ENCODE measurements at regions not wholly inside any gene's neighbourhood (a gene's known extent, or its start where the extent isn't known, plus 50 kb on each side); places are given as distances from the start of the nearest gene placed in this dataset.

- H3K9me3 Mint-ChIP-seq, result peaks cover 2 to 13% (median 2%) of the 10 kb centered on the region in 3 donors
- H3K4me3 Mint-ChIP-seq, result no peak overlapping the region
- no peaks in the 10 kb centered on the region for H3K27me3 Mint-ChIP-seq
- no peak overlapping the region for H3K27ac Mint-ChIP-seq
- H3K36me3 Mint-ChIP-seq, result no peaks in the 10 kb centered on the region
- H3K4me1 Mint-ChIP-seq, result no peaks in the 10 kb centered on the region
Observed at GRCh38 chr21:16912075-16912474, 600.8 kb upstream of the CXADR start.

- Mint-ChIP-seq H3K27me3 (no peaks in the 10 kb centered on the region), H3K9me3 (peaks cover 0 to 13% (median 2%) of the 10 kb centered on the region in 3 donors), H3K4me1 (no peaks in the 10 kb centered on the region), H3K27ac (no peak overlapping the region), H3K4me3 (no peak overlapping the region), H3K36me3 (no peaks in the 10 kb centered on the region)
Observed at GRCh38 chr21:16913010-16913409, 599.8 kb upstream of the CXADR start.

GRCh38 chr21:16928439-16928838 lies 584.4 kb upstream of the CXADR start:
- H3K9me3 Mint-ChIP-seq, result peaks cover 0 to 14% (median 2%) of the 10 kb centered on the region in 3 donors
- no peak overlapping the region for H3K4me3 Mint-ChIP-seq
- peaks cover 0 to 3% (median 0%) of the 10 kb centered on the region in 3 donors for H3K4me1 Mint-ChIP-seq
- H3K27ac Mint-ChIP-seq, result no peak overlapping the region
- H3K36me3 Mint-ChIP-seq, result no peaks in the 10 kb centered on the region
- H3K27me3 Mint-ChIP-seq, result no peaks in the 10 kb centered on the region

- Mint-ChIP-seq H3K36me3 (peaks cover 2% of the 10 kb centered on the region), H3K4me1 (peaks cover 0 to 3% (median 0%) of the 10 kb centered on the region in 3 donors), H3K27me3 (no peaks in the 10 kb centered on the region), H3K27ac (no peak overlapping the region), H3K9me3 (peaks cover 2 to 17% (median 3%) of the 10 kb centered on the region in 3 donors), H3K4me3 (no peak overlapping the region)
Observed at GRCh38 chr21:16932314-16932713, 580.5 kb upstream of the CXADR start.

GRCh38 chr21:16942703-16943102 lies 570.1 kb upstream of the CXADR start:
- no peaks in the 10 kb centered on the region for H3K27me3 Mint-ChIP-seq
- no peak overlapping the region for H3K4me3 Mint-ChIP-seq
- H3K4me1 Mint-ChIP-seq, result peaks cover 0 to 1% (median 0%) of the 10 kb centered on the region in 3 donors
- H3K27ac Mint-ChIP-seq, result no peak overlapping the region
- peaks cover 4 to 17% (median 5%) of the 10 kb centered on the region in 3 donors for H3K9me3 Mint-ChIP-seq
- H3K36me3 Mint-ChIP-seq, result no peaks in the 10 kb centered on the region

- peaks cover 0 to 1% (median 0%) of the 10 kb centered on the region in 3 donors for H3K4me1 Mint-ChIP-seq
- peaks cover 4 to 15% (median 5%) of the 10 kb centered on the region in 3 donors for H3K9me3 Mint-ChIP-seq
- no peak overlapping the region for H3K4me3 Mint-ChIP-seq
- H3K27ac Mint-ChIP-seq, result no peak overlapping the region
- H3K27me3 Mint-ChIP-seq, result no peaks in the 10 kb centered on the region
- no peaks in the 10 kb centered on the region for H3K36me3 Mint-ChIP-seq
Observed at GRCh38 chr21:16943231-16943630, 569.6 kb upstream of the CXADR start.

- Mint-ChIP-seq H3K27ac (no peak overlapping the region), H3K9me3 (peaks cover 4 to 24% (median 5%) of the 10 kb centered on the region in 3 donors), H3K4me1 (no peaks in the 10 kb centered on the region), H3K36me3 (no peaks in the 10 kb centered on the region), H3K27me3 (no peaks in the 10 kb centered on the region), H3K4me3 (no peak overlapping the region)
Observed at GRCh38 chr21:16945580-16945979, 567.3 kb upstream of the CXADR start.

- Mint-ChIP-seq H3K36me3 (no peaks in the 10 kb centered on the region), H3K4me3 (no peak overlapping the region), H3K9me3 (peaks cover under 1 to 13% (median 4%) of the 10 kb centered on the region in 3 donors), H3K27ac (no peak overlapping the region), H3K27me3 (no peaks in the 10 kb centered on the region), H3K4me1 (no peaks in the 10 kb centered on the region)
Observed at GRCh38 chr21:16956824-16957223, 556.0 kb upstream of the CXADR start.

GRCh38 chr21:16965424-16965823 lies 547.4 kb upstream of the CXADR start:
- Mint-ChIP-seq H3K4me1 (no peaks in the 10 kb centered on the region), H3K4me3 (no peak overlapping the region), H3K27me3 (no peaks in the 10 kb centered on the region), H3K9me3 (peaks cover 4 to 6% (median 5%) of the 10 kb centered on the region in 3 donors), H3K36me3 (no peaks in the 10 kb centered on the region), H3K27ac (no peak overlapping the region)

- Mint-ChIP-seq H3K27ac (no peak overlapping the region), H3K4me1 (no peaks in the 10 kb centered on the region), H3K36me3 (no peaks in the 10 kb centered on the region), H3K9me3 (peaks cover 4 to 7% (median 6%) of the 10 kb centered on the region in 3 donors), H3K4me3 (no peak overlapping the region), H3K27me3 (no peaks in the 10 kb centered on the region)
Observed at GRCh38 chr21:16968436-16968835, 544.4 kb upstream of the CXADR start.

GRCh38 chr21:16969636-16970035 lies 543.2 kb upstream of the CXADR start:
- H3K27ac Mint-ChIP-seq, result no peak overlapping the region
- no peak overlapping the region for H3K4me3 Mint-ChIP-seq
- H3K27me3 Mint-ChIP-seq, result no peaks in the 10 kb centered on the region
- no peaks in the 10 kb centered on the region for H3K4me1 Mint-ChIP-seq
- H3K36me3 Mint-ChIP-seq, result no peaks in the 10 kb centered on the region
- peaks cover 3 to 7% (median 4%) of the 10 kb centered on the region in 3 donors for H3K9me3 Mint-ChIP-seq

- Mint-ChIP-seq H3K4me1 (no peaks in the 10 kb centered on the region), H3K27me3 (no peaks in the 10 kb centered on the region), H3K9me3 (peaks cover 0 to 3% (median 1%) of the 10 kb centered on the region in 3 donors), H3K27ac (no peak overlapping the region), H3K4me3 (no peak overlapping the region), H3K36me3 (no peaks in the 10 kb centered on the region)
Observed at GRCh38 chr21:16974060-16974459, 538.8 kb upstream of the CXADR start.

- Mint-ChIP-seq H3K4me1 (no peaks in the 10 kb centered on the region), H3K27ac (no peak overlapping the region), H3K4me3 (no peak overlapping the region), H3K27me3 (no peaks in the 10 kb centered on the region), H3K9me3 (peaks cover 0 to 6% (median 1%) of the 10 kb centered on the region in 3 donors), H3K36me3 (no peaks in the 10 kb centered on the region)
Observed at GRCh38 chr21:16976193-16976592, 536.6 kb upstream of the CXADR start.

- H3K27me3 Mint-ChIP-seq, result no peaks in the 10 kb centered on the region
- no peaks in the 10 kb centered on the region for H3K4me1 Mint-ChIP-seq
- H3K27ac Mint-ChIP-seq, result no peak overlapping the region
- no peaks in the 10 kb centered on the region for H3K36me3 Mint-ChIP-seq
- H3K9me3 Mint-ChIP-seq, result peaks cover 0 to 3% (median 0%) of the 10 kb centered on the region in 3 donors
- H3K4me3 Mint-ChIP-seq, result no peak overlapping the region
Observed at GRCh38 chr21:16978309-16978895, 534.4 kb upstream of the CXADR start.

- Mint-ChIP-seq H3K27me3 (no peaks in the 10 kb centered on the region), H3K4me3 (no peak overlapping the region), H3K27ac (no peak overlapping the region), H3K36me3 (no peaks in the 10 kb centered on the region), H3K4me1 (no peaks in the 10 kb centered on the region), H3K9me3 (peaks cover 0 to 3% (median 2%) of the 10 kb centered on the region in 3 donors)
Observed at GRCh38 chr21:16979574-16979973, 533.3 kb upstream of the CXADR start.

- peaks cover 0 to 5% (median 3%) of the 10 kb centered on the region in 3 donors for H3K9me3 Mint-ChIP-seq
- no peak overlapping the region for H3K4me3 Mint-ChIP-seq
- no peaks in the 10 kb centered on the region for H3K36me3 Mint-ChIP-seq
- no peak overlapping the region for H3K27ac Mint-ChIP-seq
- H3K27me3 Mint-ChIP-seq, result no peaks in the 10 kb centered on the region
- no peaks in the 10 kb centered on the region for H3K4me1 Mint-ChIP-seq
Observed at GRCh38 chr21:16983420-16983819, 529.4 kb upstream of the CXADR start.
